Cardiac fibroblast (primary cell): ENCODE measurements at regions not wholly inside any gene's neighbourhood (a gene's known extent, or its start where the extent isn't known, plus 50 kb on each side); places are given as distances from the start of the nearest gene placed in this dataset.

Source experiments
- DNase-seq, 2 donors: peaks; one replicate each; pipeline versions ENCODE4 v3.0.0 to v3.0.0-alpha.2; 2010; ENCODE audit warnings: low read depth in 2 of 2
- H3K4me3 ChIP-seq, 2 donors: replicated peaks in 1 of 2; 1 replicate in 1 of 2; 2 replicates in 1 of 2; pipeline ENCODE4 v1.5.1; 2011; ENCODE audit warnings: low read depth in 2 of 2, low read length in 2 of 2, mild to moderate bottlenecking in 2 of 2, moderate library complexity in 1 of 2
- CTCF ChIP-seq: IDR thresholded peaks from one replicate; pipeline ENCODE4 v1.5.1; 2011; ENCODE audit warnings: low read depth, mild to moderate bottlenecking, low read length, inconsistent platforms

DNA sequence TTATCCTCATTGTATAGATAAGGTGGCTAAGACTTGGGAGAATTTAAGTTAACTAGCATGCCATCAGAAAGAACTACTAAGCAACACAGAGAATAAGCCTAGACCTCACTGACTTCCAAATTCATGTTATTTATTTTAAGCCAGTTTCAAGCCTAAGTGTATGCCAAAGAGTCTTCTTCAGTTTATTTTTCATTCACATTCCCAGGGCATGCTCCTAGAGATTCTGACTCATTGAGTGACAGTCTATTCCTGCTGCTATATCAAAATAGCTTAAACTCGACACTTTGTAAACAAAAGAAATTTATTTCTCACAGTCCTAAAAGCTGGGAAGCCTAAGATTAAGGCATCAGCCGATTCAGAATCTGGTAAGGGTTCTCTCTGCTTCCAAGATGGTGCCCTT lies 467.1 kb downstream of the MBD2 start:
- no peak for TF ChIP-seq CTCF
- no peak overlapping the region for H3K4me3 ChIP-seq
- DNase-seq = no peak

DNA sequence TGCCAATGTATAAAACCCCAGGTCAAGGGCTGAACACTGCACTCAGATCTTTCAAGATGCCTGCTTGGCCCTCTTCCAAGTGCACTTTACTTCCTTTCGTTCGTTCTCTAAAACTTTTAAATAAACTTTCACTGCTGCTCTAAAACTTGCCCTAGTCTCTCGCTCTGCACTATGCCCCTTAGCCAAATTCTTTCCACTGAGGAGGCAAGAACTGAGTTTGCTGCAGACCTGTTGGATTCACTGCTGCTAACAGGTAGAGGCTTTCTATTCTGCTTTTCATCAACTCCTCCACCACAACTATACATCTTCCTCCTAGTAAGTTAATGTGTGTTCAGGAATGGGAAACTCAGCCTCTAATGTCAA lies 467.9 kb downstream of the MBD2 start:
- TF ChIP-seq CTCF = no peak
- no peak overlapping the region for H3K4me3 ChIP-seq
- DNase-seq = no peak

- no peak overlapping the region for H3K4me3 ChIP-seq
- TF ChIP-seq CTCF = no peak
- no peak for DNase-seq
These were observed 468.4 kb downstream of the MBD2 start for GRCh38 chr18:53755914-53756609.

GRCh38 chr18:53754154-53754553 lies 470.3 kb downstream of the MBD2 start:
- no peak overlapping the region for H3K4me3 ChIP-seq
- TF ChIP-seq CTCF = no peak
- no peak for DNase-seq

DNA sequence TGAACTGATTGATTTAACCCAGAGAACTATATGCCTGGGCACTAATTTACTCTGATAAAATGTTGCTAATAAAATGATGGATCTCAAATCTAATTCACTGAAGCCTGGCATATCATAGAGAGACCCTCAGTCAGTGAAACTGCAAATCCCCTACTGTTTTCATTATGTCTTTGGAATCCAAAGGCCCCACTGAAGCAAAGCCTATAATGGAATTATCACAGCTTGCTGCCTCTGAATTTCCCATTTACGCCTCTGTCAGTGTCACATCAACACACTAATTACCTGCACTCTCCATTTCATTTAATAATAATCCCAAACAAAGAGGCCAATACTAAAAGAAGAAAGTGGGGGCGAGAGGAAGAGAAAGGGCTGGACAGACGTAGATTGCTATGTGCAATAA lies 470.9 kb downstream of the MBD2 start:
- TF ChIP-seq CTCF = no peak
- no peak overlapping the region for H3K4me3 ChIP-seq
- no peak for DNase-seq

DNA sequence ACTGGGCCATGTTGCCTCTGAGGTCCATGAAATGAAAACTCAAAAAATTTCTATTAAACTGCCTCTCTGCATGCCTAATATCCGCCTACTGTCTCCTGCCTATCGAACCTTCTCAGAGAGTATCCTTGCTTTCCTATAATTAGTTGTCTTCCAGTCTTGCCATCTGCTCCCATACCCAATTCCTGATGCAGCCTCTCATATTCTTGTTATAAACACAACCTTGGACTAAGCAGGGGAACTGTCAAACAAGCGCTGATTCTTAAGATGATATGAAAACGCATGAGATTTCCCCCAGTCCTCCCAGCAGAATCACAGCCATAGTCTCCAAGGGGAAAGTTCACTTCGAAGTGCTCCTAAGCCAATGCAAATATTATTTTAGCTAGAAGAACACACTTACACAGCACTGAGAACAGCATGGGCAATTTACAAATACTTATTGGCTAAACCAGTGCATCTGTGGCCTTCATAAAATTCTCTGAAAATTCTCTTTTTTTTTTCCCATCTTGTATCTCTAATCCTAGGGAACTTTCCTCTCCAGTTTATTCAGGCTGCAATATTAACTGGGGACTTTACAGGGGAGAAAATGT lies 471.6 kb downstream of the MBD2 start:
- no peak for TF ChIP-seq CTCF
- DNase-seq = no peak

GRCh38 chr18:53749766-53750165 lies 474.7 kb downstream of the MBD2 start:
- no peak overlapping the region for H3K4me3 ChIP-seq
- TF ChIP-seq CTCF = no peak
- peak in 1 of 2 donors; percentile 3 for DNase-seq

More for the DNA sequence above, 471.6 kb downstream of the MBD2 start:
- H3K4me3 ChIP-seq = no peak overlapping the region
